ENCODE measurements at regions not wholly inside any gene's neighbourhood (a gene's known extent, or its start where the extent isn't known, plus 50 kb on each side); places are given as distances from the start of the nearest gene placed in this dataset.
"Not testable (repeated sequence)": the region's sequence is repeated elsewhere in the genome, so short reads cannot be mapped to it uniquely, and the experiment has no call there.

DNA sequence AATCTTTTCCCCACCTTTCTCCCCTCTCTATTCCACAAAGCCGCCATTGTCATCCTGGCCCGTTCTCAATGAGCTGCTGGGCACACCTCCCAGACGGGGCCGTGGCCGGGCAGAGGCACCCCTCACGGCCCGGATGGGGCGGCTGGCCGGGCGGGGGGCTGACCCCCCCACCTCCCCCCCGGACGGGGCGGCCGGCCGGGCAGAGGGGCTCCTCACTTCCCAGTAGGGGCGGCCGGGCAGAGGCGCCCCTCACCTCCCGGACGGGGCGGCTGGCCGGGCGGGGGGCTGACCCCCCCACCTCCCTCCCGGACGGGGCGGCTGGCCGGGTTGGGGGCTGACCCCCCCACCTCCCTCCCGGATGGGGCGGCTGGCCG lies 85.6 kb downstream of the OR2B2 start:
- DNase-seq (ENCODE audit: low read depth) = not testable (repeated sequence)

- not testable (repeated sequence) for DNase-seq (ENCODE audit: low read depth)
Observed at GRCh38 chr6:27825848-27826611, 86.2 kb downstream of the OR2B2 start.

DNA sequence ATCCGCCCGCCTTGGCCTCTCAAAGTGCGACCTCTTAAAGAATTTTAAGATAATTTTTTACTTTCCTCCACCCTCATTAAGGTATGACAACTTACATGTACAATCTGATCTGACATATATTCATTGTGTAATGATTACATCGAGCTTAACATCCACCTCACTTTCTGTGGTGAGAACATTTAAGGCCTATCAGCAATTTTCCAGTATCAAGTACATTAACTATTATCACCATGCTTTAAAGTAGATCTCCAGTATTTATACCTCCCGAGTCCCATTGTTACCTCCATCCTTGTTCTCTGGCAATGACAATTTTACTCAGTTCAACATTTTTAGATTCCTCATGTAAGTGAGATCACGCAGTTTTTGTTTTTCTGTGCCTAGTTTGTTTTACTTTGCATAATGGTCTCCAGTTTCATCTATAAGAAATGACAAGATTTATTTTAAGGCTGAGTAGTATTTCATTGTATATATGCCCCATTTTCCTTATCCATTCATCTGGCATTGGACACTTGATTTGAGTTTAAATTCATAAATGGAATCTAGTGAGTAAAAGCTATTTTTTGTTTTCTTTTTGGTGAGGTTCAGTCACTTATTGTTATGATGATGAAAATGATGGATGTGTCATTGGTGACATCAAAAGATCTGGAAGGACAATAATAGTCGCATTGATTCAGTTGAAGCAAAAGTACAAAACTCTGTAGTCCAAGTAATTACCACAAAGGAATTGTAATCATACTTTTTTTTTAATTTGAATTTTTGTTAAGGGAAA lies 87.0 kb downstream of the OR2B2 start:
- DNase-seq (ENCODE audit: low read depth) = no peak

GRCh38 chr6:27824211-27825024 lies 87.8 kb downstream of the OR2B2 start:
- not testable (repeated sequence) for DNase-seq (ENCODE audit: low read depth)

GRCh38 chr6:27823714-27824210 lies 88.4 kb downstream of the OR2B2 start:
- DNase-seq (ENCODE audit: low read depth) = not testable (repeated sequence)

- no peak for DNase-seq (ENCODE audit: low read depth)
Observed at GRCh38 chr6:27816906-27817305, 95.3 kb downstream of the OR2B2 start.

DNA sequence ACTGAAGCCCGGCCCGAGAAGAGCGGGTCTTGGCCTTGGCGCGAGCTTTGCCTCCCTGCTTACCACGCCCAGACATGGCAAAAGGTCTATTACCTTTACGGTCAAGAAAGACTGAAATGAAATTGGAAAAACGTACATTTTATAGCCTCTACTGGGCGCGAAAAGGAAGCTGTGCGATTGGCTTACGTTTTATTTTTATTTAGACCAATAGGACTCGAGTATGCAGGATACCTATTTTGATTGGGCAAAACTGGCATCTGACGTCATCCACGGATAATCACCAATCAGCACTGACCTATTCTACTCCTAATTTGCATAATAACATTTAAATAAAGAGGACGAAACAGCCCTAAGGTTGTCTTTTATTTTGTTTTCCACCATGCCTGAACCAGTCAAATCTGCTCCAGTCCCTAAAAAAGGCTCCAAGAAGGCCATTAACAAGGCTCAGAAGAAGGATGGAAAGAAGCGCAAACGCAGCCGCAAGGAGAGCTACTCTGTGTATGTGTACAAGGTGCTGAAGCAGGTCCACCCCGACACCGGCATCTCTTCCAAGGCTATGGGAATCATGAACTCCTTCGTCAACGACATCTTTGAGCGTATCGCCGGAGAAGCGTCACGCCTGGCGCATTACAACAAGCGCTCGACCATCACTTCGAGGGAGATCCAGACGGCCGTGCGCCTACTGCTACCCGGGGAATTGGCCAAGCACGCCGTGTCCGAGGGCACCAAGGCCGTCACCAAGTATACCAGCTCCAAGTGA lies 97.4 kb downstream of the OR2B2 start:
- peak; percentile 73 for DNase-seq (ENCODE audit: low read depth)

DNA sequence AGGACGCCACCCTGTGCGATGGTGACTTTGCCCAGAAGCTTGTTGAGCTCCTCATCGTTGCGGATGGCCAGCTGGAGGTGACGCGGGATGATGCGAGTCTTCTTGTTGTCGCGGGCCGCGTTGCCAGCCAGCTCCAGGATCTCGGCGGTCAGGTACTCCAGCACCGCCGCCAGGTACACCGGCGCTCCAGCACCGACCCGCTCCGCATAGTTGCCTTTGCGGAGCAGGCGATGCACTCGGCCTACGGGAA lies 97.9 kb downstream of the OR2B2 start:
- not testable (repeated sequence) for DNase-seq (ENCODE audit: low read depth)

- DNase-seq (ENCODE audit: low read depth) = no peak
Observed at GRCh38 chr6:27812805-27813492, 99.2 kb downstream of the OR2B2 start.

GRCh38 chr6:27812078-27812804 lies 100.0 kb downstream of the OR2B2 start:
- DNase-seq (ENCODE audit: low read depth) = no peak

DNA sequence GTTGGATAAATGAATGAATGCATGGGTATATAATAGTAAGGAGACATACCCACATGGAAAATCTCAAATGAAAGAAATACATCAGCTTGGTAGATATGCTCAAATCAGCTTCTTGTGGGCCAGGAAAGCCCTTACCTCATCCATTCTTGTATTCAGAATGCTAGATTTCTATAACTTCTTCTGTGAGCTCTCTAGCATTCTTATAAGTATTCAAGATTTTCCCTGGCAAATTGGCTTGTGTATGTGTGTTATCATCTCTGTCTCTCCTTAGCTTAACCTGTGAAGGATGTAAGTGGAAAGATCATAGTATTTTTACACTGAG lies 100.8 kb downstream of the OR2B2 start:
- DNase-seq (ENCODE audit: low read depth) = no peak

- no peak for DNase-seq (ENCODE audit: low read depth)
Observed at GRCh38 chr6:27810768-27811450, 101.3 kb downstream of the OR2B2 start.

GRCh38 chr6:27809939-27810767 lies 102.0 kb downstream of the OR2B2 start:
- DNase-seq (ENCODE audit: low read depth) = peak; percentile 92

DNA sequence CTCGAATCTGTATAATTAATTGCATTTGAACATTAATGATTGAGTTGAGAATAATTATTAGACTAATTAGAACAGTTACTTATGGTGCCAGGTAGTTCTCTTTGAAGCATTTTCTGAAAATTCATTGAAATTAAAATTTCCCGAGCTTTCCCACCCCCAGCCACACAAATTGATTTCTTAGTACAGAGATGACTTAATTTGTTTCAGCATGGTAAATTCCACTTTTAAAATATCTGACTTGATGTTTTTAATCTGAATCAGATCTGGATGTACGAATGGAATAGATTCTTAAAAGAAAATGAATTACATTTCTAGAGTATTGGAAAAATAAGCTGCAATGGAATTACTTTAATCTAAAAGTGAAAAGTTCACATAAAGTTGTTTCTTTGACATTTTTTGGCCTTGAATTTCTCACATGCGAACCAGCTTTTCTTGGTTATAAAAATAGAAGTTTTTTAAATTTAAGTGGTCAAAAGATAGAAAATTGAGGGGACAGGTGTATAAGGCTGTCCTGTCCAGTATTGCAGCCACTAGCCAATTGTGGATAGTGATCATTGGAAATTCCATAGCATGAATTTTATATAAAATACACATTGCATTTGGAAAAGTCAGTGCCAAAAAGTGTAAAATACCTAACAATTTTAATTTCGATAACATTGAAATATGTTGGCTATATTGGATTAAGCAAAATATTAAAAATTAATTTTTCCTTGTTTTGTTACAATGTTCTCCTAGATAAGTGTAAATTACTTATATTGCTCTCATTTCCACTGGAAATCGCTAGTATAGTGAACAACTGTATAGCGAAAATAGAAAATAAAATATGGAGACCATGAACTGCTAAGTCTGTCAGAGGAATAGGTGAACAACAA lies 102.9 kb downstream of the OR2B2 start:
- no peak for DNase-seq (ENCODE audit: low read depth)

- DNase-seq (ENCODE audit: low read depth) = not testable (repeated sequence)
Observed at GRCh38 chr6:27808242-27809066, 103.7 kb downstream of the OR2B2 start.

- DNase-seq (ENCODE audit: low read depth) = peak; percentile 85
Observed at GRCh38 chr6:27807441-27808241, 104.6 kb downstream of the OR2B2 start.
